8988T (cell line): ENCODE measurements at regions not wholly inside any gene's neighbourhood (a gene's known extent, or its start where the extent isn't known, plus 50 kb on each side); places are given as distances from the start of the nearest gene placed in this dataset.
A peak's percentile ranks its signal among the peaks of the same experiment; 100 is the strongest.

Experiments used
- DNase-seq: peaks from one replicate; pipeline ENCODE4 v3.0.0; 2011

DNA sequence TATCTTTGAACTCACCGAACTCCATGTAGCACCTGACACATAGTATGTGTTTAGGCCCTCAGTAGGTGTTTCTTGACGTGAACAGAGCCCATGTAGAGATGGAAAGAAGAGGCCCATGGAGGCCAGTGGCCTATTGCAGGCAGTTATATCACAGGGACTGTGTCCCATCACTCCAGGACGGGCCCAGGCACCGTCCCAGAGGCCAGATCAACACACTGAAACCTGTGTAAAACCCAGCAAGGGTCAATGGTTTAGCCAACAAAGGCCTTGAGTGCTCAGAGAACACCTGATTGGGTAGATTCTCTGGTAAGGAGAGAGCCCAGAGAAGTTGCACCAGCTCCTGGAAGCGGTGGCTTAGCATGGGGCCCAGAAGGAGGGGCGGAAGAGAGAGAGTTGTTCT, 82.8 kb downstream of the INHBB start:
- no peak for DNase-seq

DNA sequence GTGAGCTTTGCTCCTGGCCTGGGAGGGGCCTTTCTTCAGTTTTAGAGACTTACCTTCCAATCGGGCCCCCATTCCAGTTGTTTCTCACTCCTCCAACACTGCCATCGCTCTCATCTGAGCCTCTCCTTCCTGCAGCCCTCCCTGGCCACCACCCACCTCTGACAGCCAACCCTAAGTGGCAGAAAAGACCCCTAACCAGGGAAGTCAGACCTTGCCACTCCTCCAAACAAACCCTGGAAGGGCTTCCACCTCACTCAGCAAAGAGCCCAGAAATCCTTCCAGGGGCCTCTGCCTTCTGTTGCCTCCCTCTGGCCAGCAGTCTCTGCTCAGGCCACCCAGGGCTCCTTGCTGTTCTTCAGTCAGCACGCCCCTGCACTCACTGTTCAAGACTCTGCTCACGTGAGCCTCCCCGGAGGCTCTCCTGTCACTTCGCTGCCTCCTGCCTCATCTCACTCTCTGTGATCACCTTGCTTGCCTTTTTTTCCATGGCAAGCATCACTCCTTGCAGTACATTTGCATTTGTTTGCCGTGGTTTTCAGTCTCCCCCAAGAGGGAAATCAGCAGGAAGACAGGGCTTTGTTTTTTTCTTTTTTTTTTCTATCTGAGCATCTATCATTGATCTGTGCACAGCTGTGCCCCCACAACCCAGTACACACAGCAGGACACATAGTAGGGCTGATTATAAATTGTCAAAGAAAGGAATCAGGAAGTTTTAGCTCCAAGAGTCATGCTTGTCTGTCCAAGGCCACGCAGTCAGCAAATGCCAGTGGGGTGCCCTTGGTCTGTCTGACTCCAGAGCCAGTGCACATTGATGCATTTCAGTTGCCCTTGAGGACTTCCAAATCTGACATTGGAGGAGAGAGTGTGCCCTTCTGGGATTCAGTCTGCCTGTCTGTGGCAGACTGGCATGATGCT, 83.9 kb downstream of the INHBB start:
- DNase-seq: no peak

DNA sequence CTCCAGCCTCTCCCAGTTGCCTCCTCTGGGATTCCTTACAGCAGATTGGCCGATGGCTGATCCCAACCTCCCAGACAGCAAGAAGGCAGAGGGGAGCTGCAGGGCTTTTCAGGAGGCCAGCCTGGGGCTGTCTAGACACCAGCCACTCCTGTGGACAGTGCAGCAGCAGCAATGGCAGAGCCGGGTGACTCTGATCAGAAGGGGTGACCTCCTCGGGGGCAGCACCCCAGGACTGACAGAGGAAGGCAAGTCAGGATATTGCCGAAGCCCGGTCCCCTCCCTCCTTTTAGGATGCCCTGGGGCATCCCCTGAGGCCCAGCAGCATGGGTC, 84.5 kb downstream of the INHBB start:
- no peak for DNase-seq

GRCh38 chr2:120430957-120431356, 85.0 kb downstream of the INHBB start:
- DNase-seq: no peak

DNA sequence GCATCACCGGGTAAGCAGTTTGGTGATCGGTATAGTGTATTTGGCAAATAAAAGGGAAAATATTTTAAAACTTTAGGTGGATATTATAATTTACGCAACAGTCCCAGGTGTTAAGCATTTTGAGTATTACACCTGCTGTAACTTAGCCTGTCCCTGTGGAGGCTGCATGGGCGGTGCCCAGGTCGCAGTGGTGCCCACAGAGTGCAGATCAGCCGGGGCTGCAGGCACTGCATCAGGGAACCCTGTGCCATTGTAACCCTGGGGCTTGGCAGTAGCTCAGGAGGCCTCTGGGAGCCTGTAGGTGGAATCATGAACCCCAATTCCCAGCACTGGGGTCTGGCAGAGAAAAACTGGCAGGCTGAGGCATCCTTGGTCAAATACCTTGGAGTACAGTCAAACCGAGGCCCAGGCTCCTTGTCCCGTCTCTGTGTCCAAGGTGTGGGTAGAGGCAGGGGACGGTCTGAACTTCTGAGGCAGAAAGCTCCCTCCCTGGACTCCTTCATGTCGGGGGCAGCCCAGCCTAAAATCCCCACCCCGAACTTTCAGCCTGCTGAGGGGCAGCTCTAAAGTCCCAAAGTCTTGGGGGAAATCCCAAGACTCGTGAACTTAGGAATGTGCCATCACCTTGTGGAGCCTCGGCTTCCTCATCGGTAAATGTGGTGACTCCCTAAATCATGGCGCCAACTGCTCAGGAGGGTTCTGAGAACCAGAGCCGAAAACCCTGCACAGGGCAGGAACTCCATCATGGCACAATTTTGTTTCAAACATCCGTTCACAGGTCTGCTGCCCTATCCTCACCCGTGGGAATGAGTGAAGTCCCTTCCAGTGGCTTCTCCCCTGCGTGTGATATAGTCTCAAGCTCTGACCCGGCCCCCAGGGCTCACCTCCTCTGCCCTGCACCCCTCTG, 85.7 kb downstream of the INHBB start:
- no peak for DNase-seq

DNA sequence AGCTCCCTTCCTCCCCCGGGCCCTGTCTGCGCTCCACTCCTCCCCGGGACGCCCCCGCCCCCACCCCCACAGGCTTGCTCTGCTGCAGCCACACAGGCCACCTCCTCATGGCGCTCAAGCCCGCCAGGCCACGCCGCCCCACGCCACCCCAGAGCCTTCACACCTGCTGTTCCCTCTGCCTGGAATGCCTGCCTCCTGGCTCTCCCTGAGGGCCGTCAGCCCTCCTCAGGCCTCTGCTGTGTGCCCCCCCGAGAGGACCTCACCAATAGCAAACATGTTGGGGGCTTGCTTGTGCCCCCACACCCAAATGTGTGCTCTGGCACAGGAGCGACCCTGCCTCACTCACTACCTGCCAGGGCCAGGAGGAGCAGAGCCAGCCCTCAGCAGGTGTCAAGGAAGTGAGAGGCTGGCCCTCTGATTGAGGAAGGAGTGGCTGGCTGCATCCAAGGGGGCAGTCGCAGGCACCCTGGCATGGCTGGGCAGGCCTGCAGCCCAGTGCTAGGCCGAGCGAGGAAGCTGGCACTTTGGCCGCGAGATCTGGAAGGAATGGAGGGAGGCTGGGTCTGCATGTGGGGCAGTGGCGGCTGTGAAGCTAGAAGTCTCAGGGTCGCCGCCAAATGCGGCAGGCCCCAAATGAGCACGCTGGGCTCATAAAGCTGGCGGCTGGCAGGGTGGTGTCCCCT, 86.5 kb downstream of the INHBB start:
- DNase-seq: peak; percentile 11

DNA sequence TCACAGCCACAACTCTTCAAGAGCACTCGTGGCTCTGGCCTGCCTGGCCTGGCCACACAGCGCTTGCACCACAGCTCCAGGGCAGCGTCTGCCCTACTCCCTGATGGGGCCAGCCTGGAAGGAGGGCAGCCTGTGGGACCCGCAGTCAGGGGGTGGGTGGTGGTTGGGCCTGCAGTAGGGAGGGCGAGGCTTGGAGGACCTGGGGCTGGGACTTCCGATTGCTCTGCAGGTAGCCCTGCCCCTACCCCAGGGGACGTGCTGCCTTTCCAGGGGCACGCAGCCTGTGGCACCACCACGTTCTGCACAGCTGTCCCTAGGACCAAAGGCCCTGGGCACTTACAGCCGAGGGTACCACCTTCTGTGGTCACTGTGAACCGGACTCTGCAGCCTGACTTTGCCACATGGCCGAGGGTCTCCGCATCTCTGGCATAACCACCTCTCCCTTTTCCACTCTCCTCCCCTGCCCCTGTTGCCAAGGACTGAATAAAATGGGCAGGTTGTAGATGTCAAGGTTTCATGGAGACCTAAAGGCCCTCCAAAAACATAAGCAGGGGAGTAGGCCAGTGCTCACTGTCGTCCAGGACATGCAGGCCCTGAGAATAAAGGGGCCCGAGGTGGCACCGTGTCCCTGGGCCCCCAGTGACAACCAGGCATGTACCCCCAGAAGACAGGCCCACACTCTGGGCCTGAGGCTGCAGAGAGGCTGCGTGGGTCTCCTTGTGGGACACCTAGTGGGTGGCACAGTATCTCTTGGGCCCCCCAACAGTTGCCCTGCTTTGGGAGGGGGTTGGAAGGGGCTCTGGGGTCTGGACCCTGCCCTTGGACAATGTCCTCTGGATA, 87.3 kb downstream of the INHBB start:
- DNase-seq: no peak

GRCh38 chr2:120433816-120434290, 87.9 kb downstream of the INHBB start:
- peak; percentile 17 for DNase-seq

GRCh38 chr2:120434492-120435308, 88.8 kb downstream of the INHBB start:
- peak; percentile 21 for DNase-seq

DNA sequence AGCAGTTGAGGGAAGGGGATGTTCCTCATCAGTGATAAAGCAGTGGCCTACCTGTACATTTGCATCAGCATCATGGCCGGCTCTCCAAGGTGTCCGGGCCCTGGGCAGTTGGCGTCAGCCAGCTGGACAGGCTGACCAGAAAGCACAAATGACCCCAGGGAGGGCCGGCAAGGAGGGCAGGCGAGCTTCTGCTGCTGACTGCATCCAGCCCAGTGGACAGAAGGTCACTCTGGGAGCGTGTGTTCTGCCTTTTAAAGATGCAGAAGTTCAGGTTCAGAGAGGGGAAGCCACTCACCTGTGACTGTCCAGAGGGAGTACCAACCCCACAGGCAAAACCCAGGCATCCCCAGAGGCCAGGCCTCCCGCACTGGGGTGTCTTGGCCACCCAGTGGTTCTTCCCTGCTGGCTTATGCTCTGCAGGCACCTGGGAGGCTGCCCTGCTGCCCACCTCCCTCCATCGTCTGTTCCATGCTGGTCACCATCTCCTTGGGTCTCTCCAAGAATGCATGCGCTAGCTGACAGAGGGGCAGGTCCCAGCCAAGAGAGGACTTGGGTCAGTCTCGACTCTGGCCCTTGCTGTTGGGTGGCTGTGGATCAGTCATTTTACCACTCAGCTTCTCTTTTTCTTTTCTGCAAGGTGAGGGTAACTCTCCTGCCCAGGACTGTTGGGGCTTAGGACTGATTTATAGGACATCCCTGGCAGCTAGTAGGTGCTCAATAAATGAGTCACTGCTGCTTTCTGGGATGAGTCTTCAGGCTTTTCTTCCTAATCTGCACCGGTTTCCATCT, 89.9 kb downstream of the INHBB start:
- no peak for DNase-seq

DNA sequence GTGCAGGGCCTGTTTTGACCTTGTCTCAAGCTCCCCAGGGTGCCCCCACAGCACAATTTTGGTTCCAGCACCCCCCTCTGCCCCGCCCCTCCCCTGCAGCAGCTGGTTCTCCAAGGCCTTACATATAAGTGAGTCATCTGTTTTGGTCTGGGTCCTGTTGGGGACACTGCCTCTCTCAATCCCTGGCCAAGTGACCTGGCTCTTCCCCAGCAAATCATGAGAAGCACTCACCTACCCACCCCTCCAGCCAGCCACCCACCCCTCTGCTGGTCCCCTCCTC, 90.5 kb downstream of the INHBB start:
- DNase-seq: no peak

DNA sequence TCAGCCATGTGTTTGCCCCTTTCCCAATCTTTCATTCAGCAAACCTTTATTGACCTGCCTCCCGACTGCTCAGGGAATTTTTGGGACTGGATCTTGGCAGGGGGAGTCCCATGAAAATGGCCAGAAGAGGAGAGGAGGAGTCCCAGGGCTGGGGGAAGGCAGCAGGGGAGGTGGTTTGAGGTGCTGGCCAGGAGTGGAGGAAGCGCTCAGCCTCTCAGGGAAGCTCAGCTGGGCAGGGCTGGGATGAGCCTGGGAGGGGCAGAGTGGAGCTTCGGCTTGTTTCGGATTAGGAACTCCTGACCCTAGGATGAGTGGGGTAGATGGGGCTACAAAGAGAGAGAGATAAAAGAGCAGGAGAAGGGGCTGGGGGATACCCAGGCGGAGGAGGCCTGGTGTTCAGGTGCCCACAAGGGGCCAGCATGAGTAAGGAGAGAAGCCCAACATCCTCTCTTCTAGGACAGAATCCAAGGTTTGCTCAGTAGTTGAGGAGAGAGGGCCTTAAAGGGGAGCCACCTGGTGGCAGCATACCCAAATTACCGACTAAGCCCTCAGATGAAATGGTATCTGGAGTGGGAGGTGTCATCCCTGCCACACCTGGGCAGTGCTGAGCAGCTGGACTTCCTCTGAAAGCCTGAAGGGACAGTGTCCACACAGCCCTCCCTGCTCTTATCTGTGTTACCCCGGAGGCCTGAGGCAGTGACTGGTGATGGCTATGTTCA, 91.1 kb downstream of the INHBB start:
- DNase-seq: peak; percentile 90

GRCh38 chr2:120437604-120438000, 91.7 kb downstream of the INHBB start:
- DNase-seq: no peak

- DNase-seq: no peak
These were observed 92.5 kb downstream of the INHBB start for GRCh38 chr2:120438301-120439066.

GRCh38 chr2:120439067-120439368, 93.1 kb downstream of the INHBB start:
- DNase-seq: no peak

- no peak for DNase-seq
These were observed 93.9 kb downstream of the INHBB start for GRCh38 chr2:120439637-120440384.

DNA sequence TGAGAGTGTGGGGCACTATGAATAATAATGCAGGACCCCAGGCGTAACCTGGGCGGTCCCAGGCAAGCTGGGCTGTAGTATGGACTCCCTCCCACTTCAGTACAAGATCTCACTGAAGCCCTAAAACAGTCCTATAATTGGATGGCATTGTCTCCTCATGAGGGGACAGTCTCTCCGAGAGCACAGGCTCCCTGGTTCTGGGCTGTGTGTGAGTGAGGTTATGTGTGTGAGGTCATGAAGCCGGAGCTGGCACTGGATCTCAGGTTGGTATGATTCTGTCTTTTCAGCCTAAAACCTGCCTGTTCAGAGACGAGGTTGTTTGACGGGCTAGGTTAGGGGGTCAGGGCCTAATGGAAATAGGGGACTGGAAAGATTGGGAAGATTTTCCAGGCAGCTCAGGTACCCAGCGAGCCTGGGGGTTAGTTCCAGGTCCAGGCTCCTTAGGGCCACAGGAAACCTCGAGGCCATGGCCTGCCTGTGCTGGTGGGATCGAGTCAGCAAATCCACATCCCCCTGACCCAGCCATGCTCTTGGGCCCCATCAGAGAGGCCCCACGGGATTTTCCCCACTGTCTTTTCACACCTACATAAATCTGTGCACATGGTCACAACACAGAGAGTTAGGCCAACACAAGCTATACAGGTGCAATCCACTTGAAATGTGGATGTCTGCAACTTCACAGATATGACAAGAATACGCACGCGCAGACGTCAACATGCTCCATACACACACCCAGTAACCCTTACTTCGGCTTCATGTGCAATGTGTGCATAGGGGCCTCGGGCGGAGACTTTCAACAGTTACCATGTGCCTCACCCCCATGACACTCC, 94.8 kb downstream of the INHBB start:
- no peak for DNase-seq

GRCh38 chr2:120441351-120441700, 95.4 kb downstream of the INHBB start:
- DNase-seq: no peak
